ENCODE measurements at regions not wholly inside any gene's neighbourhood (a gene's known extent, or its start where the extent isn't known, plus 50 kb on each side); places are given as distances from the start of the nearest gene placed in this dataset.

GRCh38 chr20:57951549-57951948, 241.7 kb upstream of the PMEPA1 start:
- intact Hi-C loops (cut with DNase I) = no loop called here
- ATAC-seq = no peak
- Histone ChIP-seq H3K4me1 (no peaks in the 10 kb centered on the region), H3K27me3 (ENCODE audit: insufficient read depth in 3 of 3, low read length in 2 of 3) (no peaks in the 10 kb centered on the region), H3K36me3 (ENCODE audit: insufficient read depth in 1 of 2, low read depth in 1 of 2) (no peaks in the 10 kb centered on the region), H3K27ac (no peak overlapping the region), H3K4me3 (no peak overlapping the region), H3K9me3 (no peaks in the 10 kb centered on the region)
- DNase-seq = no peak
- no peak for TF ChIP-seq CTCF (IDR thresholded peaks at IDR 0.05)
- 84 to 91% (median 88%) methylated on average over 3 of the region's 3 CpGs for WGBS, 3 donors

DNA sequence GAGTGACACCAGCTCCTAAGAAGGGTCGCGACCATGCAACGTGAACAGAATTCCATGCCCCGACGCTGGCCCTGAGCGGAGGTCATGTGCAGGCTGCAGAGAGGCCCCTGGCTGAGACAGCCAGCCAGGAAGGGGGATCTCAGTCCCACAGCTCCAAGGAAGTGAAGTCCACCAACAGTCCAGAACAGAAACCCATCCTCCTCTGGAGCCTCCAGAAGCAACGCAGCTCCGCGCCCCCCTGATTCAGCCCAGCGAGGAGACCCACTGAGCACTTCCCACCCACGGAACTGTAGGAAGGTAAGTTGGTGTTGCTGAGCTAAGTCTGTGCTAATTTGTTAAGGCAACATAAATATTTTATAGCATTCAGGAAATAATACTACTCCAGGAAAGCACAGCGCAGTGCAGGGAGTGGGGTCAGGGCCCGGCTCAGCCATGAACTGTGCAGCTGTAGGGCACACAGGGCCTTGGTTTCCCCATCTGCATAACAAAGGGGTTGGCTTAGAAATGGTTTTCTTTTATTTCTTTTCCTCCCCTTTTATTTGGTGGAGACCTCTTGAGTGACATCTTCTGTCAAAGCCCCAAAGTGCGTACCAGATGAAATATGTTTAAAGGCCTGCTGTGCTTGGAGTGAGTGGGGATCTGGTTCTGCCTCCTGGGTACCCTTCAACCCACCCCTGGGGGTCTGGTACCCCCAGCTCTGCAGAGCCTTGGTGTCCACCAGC, 241.1 kb upstream of the PMEPA1 start:
- Histone ChIP-seq H3K27me3 (ENCODE audit: insufficient read depth in 3 of 3, low read length in 2 of 3) (no peaks in the 10 kb centered on the region), H3K27ac (no peak overlapping the region), H3K4me3 (no peak overlapping the region), H3K4me1 (no peaks in the 10 kb centered on the region), H3K36me3 (ENCODE audit: insufficient read depth in 1 of 2, low read depth in 1 of 2) (no peaks in the 10 kb centered on the region), H3K9me3 (no peaks in the 10 kb centered on the region)
- no peak for DNase-seq
- WGBS, 3 donors = 68 to 77% (median 76%) methylated on average over 14 of the region's 14 CpGs
- no peak for ATAC-seq
- intact Hi-C loops (cut with DNase I) = no loop called here
- no peak for TF ChIP-seq CTCF (IDR thresholded peaks at IDR 0.05)

GRCh38 chr20:57948180-57948955, 238.6 kb upstream of the PMEPA1 start:
- Histone ChIP-seq H3K4me3 (no peak overlapping the region), H3K4me1 (no peaks in the 10 kb centered on the region), H3K9me3 (no peaks in the 10 kb centered on the region), H3K27ac (no peak overlapping the region), H3K36me3 (ENCODE audit: insufficient read depth in 1 of 2, low read depth in 1 of 2) (no peaks in the 10 kb centered on the region), H3K27me3 (ENCODE audit: insufficient read depth in 3 of 3, low read length in 2 of 3) (no peaks in the 10 kb centered on the region)
- no peak for TF ChIP-seq CTCF (IDR thresholded peaks at IDR 0.05)
- ATAC-seq (no peak), DNase-seq (no peak)
- intact Hi-C loops (cut with DNase I) = no loop called here
- 83 to 86% (median 85%) methylated on average over 9 of the region's 9 CpGs for whole genome bisulfite sequencing, 3 donors

- TF ChIP-seq CTCF (IDR thresholded peaks at IDR 0.05) = no peak
- no peaks in the 10 kb centered on the region for H3K27me3 ChIP-seq (ENCODE audit: insufficient read depth in 3 of 3, low read length in 2 of 3)
- 65 to 67% (median 66%) methylated on average over 16 of the region's 16 CpGs for WGBS, 3 donors
- H3K4me1 ChIP-seq = no peaks in the 10 kb centered on the region
- DNase-seq = no peak
- H3K27ac ChIP-seq = no peak overlapping the region
- ATAC-seq = no peak
- H3K36me3 ChIP-seq (ENCODE audit: insufficient read depth in 1 of 2, low read depth in 1 of 2) = no peaks in the 10 kb centered on the region
- intact Hi-C loops (cut with DNase I) = no loop called here
- H3K4me3 ChIP-seq = no peak overlapping the region
- no peaks in the 10 kb centered on the region for H3K9me3 ChIP-seq
Observed at GRCh38 chr20:57947421-57948179, 237.8 kb upstream of the PMEPA1 start.

Measured in psoas muscle (tissue), 7 donors.